SK-N-SH treated with all-trans-retinoic acid at 6 μM for 48 hours (cell line): ENCODE measurements at regions not wholly inside any gene's neighbourhood (a gene's known extent, or its start where the extent isn't known, plus 50 kb on each side); places are given as distances from the start of the nearest gene placed in this dataset.

ENCODE experiments used
- ATAC-seq: fragments of 200-7000 bp; cut with Tn5 transposase; 3 replicates; pipeline ENCODE4 v1.9.1; 2020; ENCODE audit warnings: mild to moderate bottlenecking, moderate library complexity
- ARNTL ChIP-seq: fragments of 450-650 bp; formaldehyde crosslinking; IDR thresholded peaks from 2 replicates; pipeline ENCODE4 v1.5.0; 2020; ENCODE audit warnings: low read depth, mild to moderate bottlenecking, moderate library complexity, borderline replicate concordance
- BACH2 ChIP-seq: fragments of 250-450 bp; sonication (Bioruptor Pico); IDR thresholded peaks from 2 replicates; pipeline ENCODE4 v1.9.0; 2021; ENCODE audit warnings: mild to moderate bottlenecking, borderline replicate concordance
- CSDC2 ChIP-seq: fragments of 250-450 bp; sonication (Bioruptor Pico); IDR thresholded peaks from 2 replicates; pipeline ENCODE4 v1.5.0; 2020; ENCODE audit warnings: mild to moderate bottlenecking, moderate library complexity
- ESRRG ChIP-seq: fragments of 250-450 bp; sonication (Bioruptor Pico); IDR thresholded peaks from 2 replicates; pipeline ENCODE4 v1.6.1; 2021; ENCODE audit warnings: mild to moderate bottlenecking
- GLIS3 ChIP-seq: fragments of 250-450 bp; sonication (Bioruptor Pico); IDR thresholded peaks from 2 replicates; pipeline ENCODE4 v1.5.0; 2020; ENCODE audit warnings: mild to moderate bottlenecking, moderate library complexity
- ISL1 ChIP-seq: fragments of 250-450 bp; sonication (Bioruptor Pico); IDR thresholded peaks from 2 replicates; pipeline ENCODE4 v2.1.2; 2022; ENCODE audit warnings: mild to moderate bottlenecking, moderate library complexity
- OSR1 ChIP-seq: fragments of 250-450 bp; sonication (Bioruptor Pico); IDR thresholded peaks from 2 replicates; pipeline ENCODE4 v1.8.0; 2022; ENCODE audit warnings: moderate library complexity, mild to moderate bottlenecking, inconsistent platforms
- PPARA ChIP-seq: fragments of 250-450 bp; sonication (Bioruptor Pico); IDR thresholded peaks from 2 replicates; pipeline ENCODE4 v1.5.0; 2020; ENCODE audit warnings: mild to moderate bottlenecking, borderline replicate concordance
- RARB ChIP-seq: fragments of 250-450 bp; sonication (Bioruptor Pico); IDR thresholded peaks from 2 replicates; pipeline ENCODE4 v1.8.0; 2021; ENCODE audit warnings: mild to moderate bottlenecking, moderate library complexity
- SNAI2 ChIP-seq: fragments of 250-450 bp; sonication (Bioruptor Pico); IDR thresholded peaks from 2 replicates; pipeline ENCODE4 v1.5.0; 2020; ENCODE audit warnings: mild to moderate bottlenecking, moderate library complexity
- TCF4 ChIP-seq: fragments of 250-450 bp; sonication (Bioruptor Pico); IDR thresholded peaks from 2 replicates; pipeline ENCODE4 v1.8.0; 2021; ENCODE audit warnings: mild to moderate bottlenecking, moderate library complexity, borderline replicate concordance
- TOX ChIP-seq: fragments of 250-450 bp; sonication (Bioruptor Pico); IDR thresholded peaks from 2 replicates; pipeline ENCODE4 v1.8.0; 2021; ENCODE audit warnings: mild to moderate bottlenecking, moderate library complexity, borderline replicate concordance
- ZC3H10 ChIP-seq: fragments of 250-450 bp; sonication (Bioruptor Pico); IDR thresholded peaks from 2 replicates; pipeline ENCODE4 v1.5.1; 2021; ENCODE audit warnings: mild to moderate bottlenecking, moderate library complexity
- ZFP3 ChIP-seq: fragments of 250-450 bp; sonication (Bioruptor Pico); IDR thresholded peaks from 2 replicates; pipeline ENCODE4 v1.5.0; 2020; ENCODE audit warnings: mild to moderate bottlenecking, moderate library complexity
- ZFP30 ChIP-seq: fragments of 450-650 bp; formaldehyde crosslinking; IDR thresholded peaks from 2 replicates; pipeline ENCODE4 v1.5.0; 2022; ENCODE audit warnings: mild to moderate bottlenecking, moderate library complexity
- ZNF565 ChIP-seq: fragments of 450-650 bp; formaldehyde crosslinking; conservative IDR thresholded peaks from 2 replicates; pipeline ENCODE4 v1.5.0; 2020; ENCODE audit warnings: low read depth, mild to moderate bottlenecking, moderate library complexity
- ZNF70 ChIP-seq: fragments of 450-650 bp; formaldehyde crosslinking; IDR thresholded peaks from 2 replicates; pipeline ENCODE4 v1.5.0; 2020; ENCODE audit warnings: mild to moderate bottlenecking, moderate library complexity
- ZNF8 ChIP-seq: fragments of 450-650 bp; formaldehyde crosslinking; IDR thresholded peaks from 2 replicates; pipeline ENCODE4 v1.5.0; 2020; ENCODE audit warnings: mild to moderate bottlenecking, moderate library complexity
- TF ChIP-seq, protein P1 (sequence below): fragments of 250-450 bp; sonication (Bioruptor Pico); IDR thresholded peaks from 2 replicates; pipeline ENCODE4 v1.5.0; 2020; ENCODE audit warnings: mild to moderate bottlenecking, moderate library complexity
- TF ChIP-seq, protein P2 (sequence below): fragments of 250-450 bp; sonication (Bioruptor Pico); IDR thresholded peaks from 2 replicates; pipeline ENCODE4 v1.5.1; 2021; ENCODE audit warnings: mild to moderate bottlenecking, moderate library complexity
- TF ChIP-seq, protein P3 (sequence below): fragments of 250-450 bp; sonication (Bioruptor Pico); IDR thresholded peaks from 2 replicates; pipeline ENCODE4 v1.8.0; 2021; ENCODE audit warnings: low read depth, mild to moderate bottlenecking, moderate library complexity, borderline replicate concordance
- TF ChIP-seq, protein P4 (sequence below): fragments of 250-450 bp; sonication (Bioruptor Pico); IDR thresholded peaks from 2 replicates; pipeline ENCODE4 v1.8.0; 2020; ENCODE audit warnings: mild to moderate bottlenecking, moderate library complexity, borderline replicate concordance
- TF ChIP-seq, protein P5 (sequence below): fragments of 250-450 bp; sonication (Bioruptor Pico); IDR thresholded peaks from 2 replicates; pipeline ENCODE4 v1.5.1; 2020; ENCODE audit warnings: low read depth, mild to moderate bottlenecking, moderate library complexity

DNA sequence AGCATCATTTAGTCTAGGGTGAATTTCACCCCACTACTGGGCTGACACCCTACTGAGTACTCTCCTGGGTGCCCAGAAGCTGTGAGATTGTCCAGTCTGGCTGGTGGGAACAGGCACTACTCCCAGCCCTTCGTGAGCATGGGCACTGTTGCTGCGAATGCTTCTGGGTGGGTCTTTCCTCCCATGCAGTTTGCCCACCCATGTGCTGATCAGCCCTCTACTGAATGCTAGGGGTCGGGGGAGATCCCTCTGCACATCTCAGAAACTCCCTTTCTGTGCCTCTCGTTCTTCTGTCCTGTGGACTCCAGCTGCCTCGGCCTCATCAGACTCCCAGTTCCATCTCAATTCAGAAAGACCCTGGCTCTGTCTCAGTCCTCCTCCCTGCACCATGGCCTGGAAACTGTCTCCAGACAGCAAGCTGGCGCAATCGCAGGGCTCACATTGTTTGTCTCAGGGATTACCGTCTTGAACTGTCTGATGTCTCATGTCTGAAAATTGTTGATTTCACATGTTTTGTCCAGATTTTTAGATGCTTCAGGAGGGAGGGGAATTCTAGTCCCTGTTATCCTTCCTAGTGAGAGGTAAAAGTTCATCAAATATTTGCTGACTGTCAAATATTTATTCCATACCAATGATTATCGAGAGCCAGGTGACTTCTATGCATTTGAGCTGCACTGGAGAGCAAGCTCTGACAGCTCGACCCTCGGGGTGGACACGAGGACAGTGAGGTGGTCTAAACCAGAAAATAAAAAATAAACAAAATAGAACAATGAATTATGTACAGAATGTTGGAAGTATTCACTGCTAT, 316.6 kb upstream of the RTL1 start:
- no peak for TF ChIP-seq CSDC2
- no peak for TF ChIP-seq ZNF8
- TF ChIP-seq, protein P1, sequence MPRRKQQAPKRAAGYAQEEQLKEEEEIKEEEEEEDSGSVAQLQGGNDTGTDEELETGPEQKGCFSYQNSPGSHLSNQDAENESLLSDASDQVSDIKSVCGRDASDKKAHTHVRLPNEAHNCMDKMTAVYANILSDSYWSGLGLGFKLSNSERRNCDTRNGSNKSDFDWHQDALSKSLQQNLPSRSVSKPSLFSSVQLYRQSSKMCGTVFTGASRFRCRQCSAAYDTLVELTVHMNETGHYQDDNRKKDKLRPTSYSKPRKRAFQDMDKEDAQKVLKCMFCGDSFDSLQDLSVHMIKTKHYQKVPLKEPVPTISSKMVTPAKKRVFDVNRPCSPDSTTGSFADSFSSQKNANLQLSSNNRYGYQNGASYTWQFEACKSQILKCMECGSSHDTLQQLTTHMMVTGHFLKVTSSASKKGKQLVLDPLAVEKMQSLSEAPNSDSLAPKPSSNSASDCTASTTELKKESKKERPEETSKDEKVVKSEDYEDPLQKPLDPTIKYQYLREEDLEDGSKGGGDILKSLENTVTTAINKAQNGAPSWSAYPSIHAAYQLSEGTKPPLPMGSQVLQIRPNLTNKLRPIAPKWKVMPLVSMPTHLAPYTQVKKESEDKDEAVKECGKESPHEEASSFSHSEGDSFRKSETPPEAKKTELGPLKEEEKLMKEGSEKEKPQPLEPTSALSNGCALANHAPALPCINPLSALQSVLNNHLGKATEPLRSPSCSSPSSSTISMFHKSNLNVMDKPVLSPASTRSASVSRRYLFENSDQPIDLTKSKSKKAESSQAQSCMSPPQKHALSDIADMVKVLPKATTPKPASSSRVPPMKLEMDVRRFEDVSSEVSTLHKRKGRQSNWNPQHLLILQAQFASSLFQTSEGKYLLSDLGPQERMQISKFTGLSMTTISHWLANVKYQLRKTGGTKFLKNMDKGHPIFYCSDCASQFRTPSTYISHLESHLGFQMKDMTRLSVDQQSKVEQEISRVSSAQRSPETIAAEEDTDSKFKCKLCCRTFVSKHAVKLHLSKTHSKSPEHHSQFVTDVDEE, result no peak
- TF ChIP-seq, protein P2, sequence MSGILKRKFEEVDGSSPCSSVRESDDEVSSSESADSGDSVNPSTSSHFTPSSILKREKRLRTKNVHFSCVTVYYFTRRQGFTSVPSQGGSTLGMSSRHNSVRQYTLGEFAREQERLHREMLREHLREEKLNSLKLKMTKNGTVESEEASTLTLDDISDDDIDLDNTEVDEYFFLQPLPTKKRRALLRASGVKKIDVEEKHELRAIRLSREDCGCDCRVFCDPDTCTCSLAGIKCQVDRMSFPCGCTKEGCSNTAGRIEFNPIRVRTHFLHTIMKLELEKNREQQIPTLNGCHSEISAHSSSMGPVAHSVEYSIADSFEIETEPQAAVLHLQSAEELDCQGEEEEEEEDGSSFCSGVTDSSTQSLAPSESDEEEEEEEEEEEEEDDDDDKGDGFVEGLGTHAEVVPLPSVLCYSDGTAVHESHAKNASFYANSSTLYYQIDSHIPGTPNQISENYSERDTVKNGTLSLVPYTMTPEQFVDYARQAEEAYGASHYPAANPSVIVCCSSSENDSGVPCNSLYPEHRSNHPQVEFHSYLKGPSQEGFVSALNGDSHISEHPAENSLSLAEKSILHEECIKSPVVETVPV, result no peak
- no peak for TF ChIP-seq ZFP3
- TF ChIP-seq ARNTL (CRISPR knock-in tag), result no peak
- TF ChIP-seq TOX, result no peak
- TF ChIP-seq ISL1 (CRISPR knock-in tag), result no peak
- no peak for TF ChIP-seq SNAI2 (CRISPR knock-in tag)
- TF ChIP-seq, protein P3, sequence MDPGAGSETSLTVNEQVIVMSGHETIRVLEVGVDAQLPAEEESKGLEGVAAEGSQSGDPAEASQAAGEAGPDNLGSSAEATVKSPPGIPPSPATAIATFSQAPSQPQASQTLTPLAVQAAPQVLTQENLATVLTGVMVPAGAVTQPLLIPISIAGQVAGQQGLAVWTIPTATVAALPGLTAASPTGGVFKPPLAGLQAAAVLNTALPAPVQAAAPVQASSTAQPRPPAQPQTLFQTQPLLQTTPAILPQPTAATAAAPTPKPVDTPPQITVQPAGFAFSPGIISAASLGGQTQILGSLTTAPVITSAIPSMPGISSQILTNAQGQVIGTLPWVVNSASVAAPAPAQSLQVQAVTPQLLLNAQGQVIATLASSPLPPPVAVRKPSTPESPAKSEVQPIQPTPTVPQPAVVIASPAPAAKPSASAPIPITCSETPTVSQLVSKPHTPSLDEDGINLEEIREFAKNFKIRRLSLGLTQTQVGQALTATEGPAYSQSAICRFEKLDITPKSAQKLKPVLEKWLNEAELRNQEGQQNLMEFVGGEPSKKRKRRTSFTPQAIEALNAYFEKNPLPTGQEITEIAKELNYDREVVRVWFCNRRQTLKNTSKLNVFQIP (CRISPR knock-in tag), result no peak
- TF ChIP-seq ESRRG (CRISPR knock-in tag), result no peak
- TF ChIP-seq ZNF565, result no peak
- TF ChIP-seq TCF4, result no peak
- TF ChIP-seq OSR1, result no peak
- TF ChIP-seq ZNF70 (CRISPR knock-in tag), result no peak
- TF ChIP-seq, protein P4, sequence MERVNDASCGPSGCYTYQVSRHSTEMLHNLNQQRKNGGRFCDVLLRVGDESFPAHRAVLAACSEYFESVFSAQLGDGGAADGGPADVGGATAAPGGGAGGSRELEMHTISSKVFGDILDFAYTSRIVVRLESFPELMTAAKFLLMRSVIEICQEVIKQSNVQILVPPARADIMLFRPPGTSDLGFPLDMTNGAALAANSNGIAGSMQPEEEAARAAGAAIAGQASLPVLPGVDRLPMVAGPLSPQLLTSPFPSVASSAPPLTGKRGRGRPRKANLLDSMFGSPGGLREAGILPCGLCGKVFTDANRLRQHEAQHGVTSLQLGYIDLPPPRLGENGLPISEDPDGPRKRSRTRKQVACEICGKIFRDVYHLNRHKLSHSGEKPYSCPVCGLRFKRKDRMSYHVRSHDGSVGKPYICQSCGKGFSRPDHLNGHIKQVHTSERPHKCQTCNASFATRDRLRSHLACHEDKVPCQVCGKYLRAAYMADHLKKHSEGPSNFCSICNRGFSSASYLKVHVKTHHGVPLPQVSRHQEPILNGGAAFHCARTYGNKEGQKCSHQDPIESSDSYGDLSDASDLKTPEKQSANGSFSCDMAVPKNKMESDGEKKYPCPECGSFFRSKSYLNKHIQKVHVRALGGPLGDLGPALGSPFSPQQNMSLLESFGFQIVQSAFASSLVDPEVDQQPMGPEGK (CRISPR knock-in tag), result no peak
- no peak for TF ChIP-seq GLIS3 (CRISPR knock-in tag)
- no peak for TF ChIP-seq ZC3H10 (CRISPR knock-in tag)
- TF ChIP-seq RARB, result no peak
- ATAC-seq, result no peak

DNA sequence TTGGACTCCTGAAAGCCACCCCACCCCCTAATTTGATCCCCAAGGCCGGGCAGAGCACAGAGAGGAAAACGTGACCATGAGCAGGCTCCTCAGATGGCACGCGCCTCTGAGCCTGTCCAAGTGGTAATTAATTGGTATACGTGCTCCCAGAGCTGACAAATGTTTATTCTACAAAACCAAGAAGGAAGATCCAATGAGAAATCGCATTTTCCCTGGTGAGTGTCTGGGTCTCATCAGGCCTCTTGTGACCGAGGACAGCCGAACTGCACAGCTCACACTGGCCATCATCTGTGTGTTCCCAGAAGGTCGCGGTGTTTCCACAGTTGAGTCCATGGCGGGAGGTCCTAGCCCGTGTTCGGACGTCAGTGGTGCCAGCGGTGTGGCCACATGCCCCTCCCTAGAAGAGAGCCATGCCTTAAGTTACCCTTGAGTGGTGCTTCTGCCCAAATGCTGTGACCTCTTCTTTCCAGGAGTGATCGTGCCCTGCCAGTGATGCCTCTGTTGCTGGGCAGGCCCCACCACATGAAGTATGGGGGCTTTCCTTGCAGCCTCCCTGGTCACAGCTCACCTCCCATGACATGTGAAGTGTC, 317.5 kb upstream of the RTL1 start:
- TF ChIP-seq, protein P4 (CRISPR knock-in tag), result no peak
- no peak for TF ChIP-seq CSDC2
- TF ChIP-seq ZNF8, result no peak
- TF ChIP-seq PPARA (CRISPR knock-in tag), result no peak
- no peak for TF ChIP-seq ZC3H10 (CRISPR knock-in tag)
- TF ChIP-seq, protein P1, result no peak
- TF ChIP-seq ZFP30 (CRISPR knock-in tag), result no peak
- TF ChIP-seq ZFP3, result no peak
- no peak for TF ChIP-seq GLIS3 (CRISPR knock-in tag)
- TF ChIP-seq, protein P5, sequence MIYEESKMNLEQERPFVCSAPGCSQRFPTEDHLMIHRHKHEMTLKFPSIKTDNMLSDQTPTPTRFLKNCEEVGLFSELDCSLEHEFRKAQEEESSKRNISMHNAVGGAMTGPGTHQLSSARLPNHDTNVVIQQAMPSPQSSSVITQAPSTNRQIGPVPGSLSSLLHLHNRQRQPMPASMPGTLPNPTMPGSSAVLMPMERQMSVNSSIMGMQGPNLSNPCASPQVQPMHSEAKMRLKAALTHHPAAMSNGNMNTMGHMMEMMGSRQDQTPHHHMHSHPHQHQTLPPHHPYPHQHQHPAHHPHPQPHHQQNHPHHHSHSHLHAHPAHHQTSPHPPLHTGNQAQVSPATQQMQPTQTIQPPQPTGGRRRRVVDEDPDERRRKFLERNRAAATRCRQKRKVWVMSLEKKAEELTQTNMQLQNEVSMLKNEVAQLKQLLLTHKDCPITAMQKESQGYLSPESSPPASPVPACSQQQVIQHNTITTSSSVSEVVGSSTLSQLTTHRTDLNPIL, result no peak
- TF ChIP-seq OSR1, result no peak
- TF ChIP-seq, protein P2, result no peak
- no peak for TF ChIP-seq ARNTL (CRISPR knock-in tag)
- TF ChIP-seq BACH2 (CRISPR knock-in tag), result no peak

More for the DNA sequence above, 317.5 kb upstream of the RTL1 start:
- no peak for ATAC-seq
